ENCODE measurements at regions not wholly inside any gene's neighbourhood (a gene's known extent, or its start where the extent isn't known, plus 50 kb on each side); places are given as distances from the start of the nearest gene placed in this dataset.

DNA sequence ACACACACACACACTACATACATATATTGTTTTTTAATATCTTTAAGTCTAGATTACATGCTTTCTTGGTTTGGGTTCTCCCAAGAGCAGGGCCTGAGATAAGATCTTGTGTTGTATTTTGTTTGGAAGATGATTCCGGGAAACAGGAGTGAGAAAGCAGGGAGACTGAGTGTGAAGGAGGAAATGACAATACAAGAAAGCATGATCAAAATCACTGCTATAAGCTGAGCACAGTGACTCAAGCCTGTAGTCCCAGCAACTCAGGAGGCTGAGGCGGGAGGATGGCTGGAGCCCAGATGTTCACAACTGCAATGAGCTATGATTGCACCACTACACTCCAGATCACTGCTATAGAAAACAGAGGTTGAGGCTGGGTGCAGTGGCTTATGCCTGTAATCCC lies 267.6 kb downstream of the SKIDA1 start:
- TF ChIP-seq EZH2 (IDR thresholded peaks at IDR 0.05; ENCODE audit: borderline replicate concordance, low read length): no peak
- TF ChIP-seq CTCF (conservative IDR thresholded peaks at IDR 0.05 in 1 of 2, IDR thresholded peaks at IDR 0.05 in 1 of 2; ENCODE audit: extremely low read depth in 1 of 2, insufficient read depth in 1 of 2, low read depth in 1 of 2, low read length in 2 of 2): no peak

All from mammary epithelial cell (primary cell).